B cell (primary cell): ENCODE measurements at regions not wholly inside any gene's neighbourhood (a gene's known extent, or its start where the extent isn't known, plus 50 kb on each side); places are given as distances from the start of the nearest gene placed in this dataset.

Source experiments
- CTCF ChIP-seq: fragments of 200-600 bp; IDR thresholded peaks from one replicate; pipeline ENCODE4 v1.8.0; 2022; ENCODE audit warnings: antibody characterized with exemption, mild to moderate bottlenecking
- EZH2 ChIP-seq: IDR thresholded peaks from 2 replicates; pipeline ENCODE4 v1.6.1; 2012; ENCODE audit warnings: borderline replicate concordance, low read depth, mild to moderate bottlenecking, moderate library complexity, low read length; ENCODE audit not compliant: insufficient read depth, poor library complexity, severe bottlenecking

GRCh38 chr13:66154976-66155375 is 1075.2 kb downstream of the PCDH9 start:
- no peak for TF ChIP-seq CTCF
- no peak for TF ChIP-seq EZH2
